ENCODE measurements at regions not wholly inside any gene's neighbourhood (a gene's known extent, or its start where the extent isn't known, plus 50 kb on each side); places are given as distances from the start of the nearest gene placed in this dataset.

DNA sequence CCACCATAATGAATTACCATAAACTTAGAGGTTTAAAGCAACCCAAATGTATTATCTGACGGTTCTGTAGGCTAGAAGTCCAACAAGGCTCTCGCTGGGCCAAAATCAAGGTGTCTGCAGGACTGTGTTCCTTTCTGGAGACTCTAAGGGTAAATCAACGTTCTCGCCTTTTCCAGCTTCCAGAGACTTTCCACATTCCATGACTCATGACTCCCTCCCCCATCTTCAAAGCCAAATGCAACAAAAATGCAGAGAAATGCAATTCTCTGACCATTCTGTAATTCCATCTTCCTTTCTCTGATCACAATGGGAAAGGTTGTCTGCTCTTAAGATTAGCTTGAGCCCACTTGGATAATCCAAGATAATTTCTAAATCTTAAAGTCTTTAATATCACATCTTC, 287.1 kb downstream of the LTN1 start:
- TF ChIP-seq POLR2AphosphoS5 (IDR thresholded peaks at IDR 0.05) (no peak), EP300 (IDR thresholded peaks at IDR 0.05; ENCODE audit: low read depth) (no peak), POLR2A (IDR thresholded peaks at IDR 0.05) (no peak)
- TF ChIP-seq, protein P1, sequence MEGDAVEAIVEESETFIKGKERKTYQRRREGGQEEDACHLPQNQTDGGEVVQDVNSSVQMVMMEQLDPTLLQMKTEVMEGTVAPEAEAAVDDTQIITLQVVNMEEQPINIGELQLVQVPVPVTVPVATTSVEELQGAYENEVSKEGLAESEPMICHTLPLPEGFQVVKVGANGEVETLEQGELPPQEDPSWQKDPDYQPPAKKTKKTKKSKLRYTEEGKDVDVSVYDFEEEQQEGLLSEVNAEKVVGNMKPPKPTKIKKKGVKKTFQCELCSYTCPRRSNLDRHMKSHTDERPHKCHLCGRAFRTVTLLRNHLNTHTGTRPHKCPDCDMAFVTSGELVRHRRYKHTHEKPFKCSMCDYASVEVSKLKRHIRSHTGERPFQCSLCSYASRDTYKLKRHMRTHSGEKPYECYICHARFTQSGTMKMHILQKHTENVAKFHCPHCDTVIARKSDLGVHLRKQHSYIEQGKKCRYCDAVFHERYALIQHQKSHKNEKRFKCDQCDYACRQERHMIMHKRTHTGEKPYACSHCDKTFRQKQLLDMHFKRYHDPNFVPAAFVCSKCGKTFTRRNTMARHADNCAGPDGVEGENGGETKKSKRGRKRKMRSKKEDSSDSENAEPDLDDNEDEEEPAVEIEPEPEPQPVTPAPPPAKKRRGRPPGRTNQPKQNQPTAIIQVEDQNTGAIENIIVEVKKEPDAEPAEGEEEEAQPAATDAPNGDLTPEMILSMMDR (IDR thresholded peaks at IDR 0.05) = no peak

All from transverse colon (tissue), 4 donors.